ENCODE measurements at regions not wholly inside any gene's neighbourhood (a gene's known extent, or its start where the extent isn't known, plus 50 kb on each side); places are given as distances from the start of the nearest gene placed in this dataset.

DNA sequence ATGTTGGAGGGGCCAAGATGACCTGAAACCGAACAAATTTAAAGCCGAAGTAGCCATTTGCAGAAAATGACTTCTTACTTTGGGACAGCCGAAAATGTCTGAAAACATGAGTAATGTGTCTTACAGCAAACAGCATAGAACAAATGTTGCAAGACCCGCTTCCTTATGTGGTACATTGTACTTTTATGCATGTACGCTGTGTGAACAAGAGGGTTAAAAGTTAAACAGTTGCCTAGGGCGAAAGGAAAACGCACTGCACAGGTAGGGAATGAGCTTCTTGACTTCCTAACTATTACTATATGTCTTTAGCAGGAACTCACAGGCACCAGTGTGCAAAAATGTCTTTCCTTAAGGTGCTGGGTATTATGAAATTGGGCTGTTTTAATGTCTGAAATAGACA is 303.5 kb upstream of the MGMT start:
- TF ChIP-seq, protein P1, sequence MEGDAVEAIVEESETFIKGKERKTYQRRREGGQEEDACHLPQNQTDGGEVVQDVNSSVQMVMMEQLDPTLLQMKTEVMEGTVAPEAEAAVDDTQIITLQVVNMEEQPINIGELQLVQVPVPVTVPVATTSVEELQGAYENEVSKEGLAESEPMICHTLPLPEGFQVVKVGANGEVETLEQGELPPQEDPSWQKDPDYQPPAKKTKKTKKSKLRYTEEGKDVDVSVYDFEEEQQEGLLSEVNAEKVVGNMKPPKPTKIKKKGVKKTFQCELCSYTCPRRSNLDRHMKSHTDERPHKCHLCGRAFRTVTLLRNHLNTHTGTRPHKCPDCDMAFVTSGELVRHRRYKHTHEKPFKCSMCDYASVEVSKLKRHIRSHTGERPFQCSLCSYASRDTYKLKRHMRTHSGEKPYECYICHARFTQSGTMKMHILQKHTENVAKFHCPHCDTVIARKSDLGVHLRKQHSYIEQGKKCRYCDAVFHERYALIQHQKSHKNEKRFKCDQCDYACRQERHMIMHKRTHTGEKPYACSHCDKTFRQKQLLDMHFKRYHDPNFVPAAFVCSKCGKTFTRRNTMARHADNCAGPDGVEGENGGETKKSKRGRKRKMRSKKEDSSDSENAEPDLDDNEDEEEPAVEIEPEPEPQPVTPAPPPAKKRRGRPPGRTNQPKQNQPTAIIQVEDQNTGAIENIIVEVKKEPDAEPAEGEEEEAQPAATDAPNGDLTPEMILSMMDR (IDR thresholded peaks at IDR 0.05; ENCODE audit: extremely low read depth, insufficient read depth, missing control alignments) = no peak
- in situ Hi-C loops (cut with MboI; ENCODE audit: low pct_unique_long_range_greater_than_20kb, low sequenced_read_pairs, unreplicated experiment) = no loop called here
- no peak for DNase-seq (ENCODE audit: low spot score)

DNA sequence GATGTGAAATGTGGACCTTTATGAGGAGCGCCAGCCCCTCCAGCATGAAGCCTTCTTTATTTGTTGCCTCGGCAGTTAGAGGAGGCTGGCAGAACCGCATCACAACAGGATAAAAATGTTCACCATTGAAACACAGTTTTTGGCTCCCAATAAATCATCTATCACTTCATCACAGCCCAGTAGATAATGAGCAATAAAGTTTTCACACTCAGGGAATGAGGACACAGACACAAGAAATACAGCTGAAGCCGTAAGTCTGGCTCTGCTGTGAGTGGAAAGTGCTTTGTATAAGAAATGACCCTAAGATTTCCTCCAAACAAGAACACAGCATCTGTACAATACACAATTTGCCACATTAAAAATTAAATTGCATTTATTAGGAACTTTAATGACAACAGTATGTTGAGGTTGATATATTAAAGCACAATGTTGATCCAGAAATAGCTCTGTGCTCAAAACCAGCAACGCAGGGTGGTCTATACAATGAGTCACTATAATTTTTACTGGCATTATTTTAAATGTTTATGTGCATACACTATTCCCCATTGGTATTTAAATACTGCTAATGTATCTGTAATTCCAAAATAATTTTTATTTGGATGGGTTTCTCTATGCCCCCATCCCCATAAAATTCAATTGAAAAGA is 301.8 kb upstream of the MGMT start:
- TF ChIP-seq, protein P1 (IDR thresholded peaks at IDR 0.05; ENCODE audit: extremely low read depth, insufficient read depth, missing control alignments) = no peak
- in situ Hi-C loops (cut with MboI; ENCODE audit: low pct_unique_long_range_greater_than_20kb, low sequenced_read_pairs, unreplicated experiment) = no loop called here
- DNase-seq (ENCODE audit: low spot score) = no peak

DNA sequence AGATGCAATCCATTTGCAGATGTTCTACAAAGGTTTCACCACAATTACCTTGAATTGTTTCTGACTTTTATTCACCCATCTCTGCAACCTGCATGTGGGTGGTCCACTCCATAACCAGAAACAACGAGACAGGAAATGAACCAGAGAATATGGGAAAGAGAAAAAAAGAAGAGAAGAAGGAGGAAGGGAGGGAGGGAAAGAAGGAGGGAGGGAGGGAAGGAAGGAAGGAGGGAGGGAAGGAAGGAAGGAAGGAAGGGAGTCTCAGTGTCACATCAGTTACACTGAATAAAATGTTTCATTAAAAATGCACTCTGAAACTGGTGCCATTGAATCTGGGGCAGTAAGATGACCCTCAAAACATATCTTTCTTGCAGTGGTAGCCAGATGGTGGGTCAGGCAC is 301.3 kb upstream of the MGMT start:
- in situ Hi-C loops (cut with MboI; ENCODE audit: low pct_unique_long_range_greater_than_20kb, low sequenced_read_pairs, unreplicated experiment) = no loop called here
- TF ChIP-seq, protein P1 (IDR thresholded peaks at IDR 0.05; ENCODE audit: extremely low read depth, insufficient read depth, missing control alignments) = no peak

DNA sequence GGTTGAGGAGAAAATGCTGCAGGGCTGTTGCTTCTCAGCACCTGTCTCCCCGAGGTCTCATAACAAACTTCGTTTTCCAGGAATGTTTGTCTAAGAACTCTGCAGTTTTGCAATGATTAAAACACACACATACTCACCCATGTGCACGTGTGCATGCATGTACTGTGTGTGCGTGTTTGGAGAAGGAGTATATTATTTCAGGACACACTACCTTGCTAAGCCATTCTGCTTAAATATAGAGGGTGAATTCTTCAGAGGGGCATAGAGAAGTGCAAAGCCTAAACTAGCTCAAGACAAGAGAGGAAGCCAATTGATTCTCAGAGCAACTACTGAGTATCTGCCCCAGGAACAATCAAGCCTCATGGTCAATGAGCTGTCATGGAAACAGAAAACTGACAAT is 298.4 kb upstream of the MGMT start:
- in situ Hi-C loops (cut with MboI; ENCODE audit: low pct_unique_long_range_greater_than_20kb, low sequenced_read_pairs, unreplicated experiment) = no loop called here
- no peak for DNase-seq (ENCODE audit: low spot score)
- TF ChIP-seq, protein P1 (IDR thresholded peaks at IDR 0.05; ENCODE audit: extremely low read depth, insufficient read depth, missing control alignments) = no peak

More for the DNA sequence above, 301.3 kb upstream of the MGMT start:
- DNase-seq (ENCODE audit: low spot score) = no peak

DNA sequence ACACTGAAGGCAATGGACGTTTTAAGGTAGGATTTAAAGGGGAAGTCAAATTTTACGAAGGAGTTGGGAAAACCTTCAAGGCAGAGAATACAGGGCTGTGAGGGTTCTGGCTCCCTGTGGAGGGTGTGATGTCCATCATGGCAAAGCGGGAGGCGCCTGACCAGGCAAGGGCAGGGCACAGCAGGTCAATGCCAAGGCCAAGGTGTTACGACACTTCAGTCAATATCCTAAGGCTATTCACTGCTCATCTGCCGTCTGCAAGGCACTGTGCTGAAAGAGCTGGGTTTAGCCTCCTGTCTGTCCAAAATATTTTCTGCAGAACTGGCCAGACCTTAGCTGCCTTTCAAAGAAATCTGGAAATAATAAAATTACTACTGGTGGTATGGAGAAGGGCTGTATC is 297.9 kb upstream of the MGMT start:
- in situ Hi-C loops (cut with MboI; ENCODE audit: low pct_unique_long_range_greater_than_20kb, low sequenced_read_pairs, unreplicated experiment) = no loop called here
- DNase-seq (ENCODE audit: low spot score) = no peak
- TF ChIP-seq, protein P1 (IDR thresholded peaks at IDR 0.05; ENCODE audit: extremely low read depth, insufficient read depth, missing control alignments) = no peak

DNA sequence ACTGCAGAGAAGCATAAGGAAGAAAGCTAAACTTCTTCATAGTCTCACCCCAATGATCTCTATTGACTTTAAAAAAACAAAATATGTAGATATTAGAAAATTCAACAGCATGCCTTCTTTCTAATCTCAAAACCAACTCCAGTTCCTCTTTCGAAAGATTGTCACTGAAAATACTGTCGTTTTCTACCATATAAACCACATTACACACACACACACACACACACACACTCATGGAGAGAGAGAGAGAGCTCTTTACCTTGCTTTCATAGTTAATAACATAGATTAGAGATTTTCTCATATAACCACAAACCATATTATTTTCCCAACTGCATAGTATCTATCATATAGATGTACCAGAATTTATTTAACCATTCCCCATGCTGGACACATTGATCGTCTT is 296.2 kb upstream of the MGMT start:
- in situ Hi-C loops (cut with MboI; ENCODE audit: low pct_unique_long_range_greater_than_20kb, low sequenced_read_pairs, unreplicated experiment) = no loop called here
- TF ChIP-seq, protein P1 (IDR thresholded peaks at IDR 0.05; ENCODE audit: extremely low read depth, insufficient read depth, missing control alignments) = no peak
- DNase-seq (ENCODE audit: low spot score) = no peak
